ENCODE measurements at regions not wholly inside any gene's neighbourhood (a gene's known extent, or its start where the extent isn't known, plus 50 kb on each side); places are given as distances from the start of the nearest gene placed in this dataset.

DNA sequence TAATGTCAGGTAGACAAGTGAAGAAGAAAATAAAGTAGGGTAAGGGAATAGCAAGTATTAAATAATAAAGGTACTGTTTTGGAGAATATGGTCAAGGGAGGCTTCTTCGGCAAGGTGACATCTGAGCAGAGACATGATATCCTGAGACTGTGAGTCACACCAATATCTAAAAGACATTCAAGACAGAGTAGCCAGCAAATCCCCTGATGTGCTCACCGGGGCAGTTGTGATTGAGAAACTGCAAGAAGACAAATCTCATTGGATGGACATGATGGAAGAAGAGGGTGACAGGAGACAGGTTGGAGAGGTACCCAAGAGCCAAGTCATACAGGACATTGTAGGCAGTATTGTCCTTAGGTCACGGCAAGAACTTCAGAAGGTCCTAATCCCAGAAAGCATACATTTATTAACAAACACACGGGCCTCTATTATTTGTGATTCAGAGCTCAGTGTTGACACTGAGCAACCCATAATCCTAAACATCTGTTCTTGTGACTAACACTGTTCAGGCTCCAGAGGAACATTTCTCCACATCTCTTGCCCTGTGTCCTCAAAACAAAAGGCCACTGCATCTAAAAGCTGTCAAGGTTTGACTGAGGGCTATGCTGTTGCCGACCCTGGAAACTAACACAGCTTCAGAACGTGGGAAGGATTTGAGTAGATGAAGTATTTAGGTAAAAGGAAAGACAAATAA, 258.7 kb upstream of the CLINT1 start:
- no peak for DNase-seq (ENCODE audit: low read depth)

- DNase-seq (ENCODE audit: low read depth), result no peak
Measured at GRCh38 chr5:158116965-158117364, 258.0 kb upstream of the CLINT1 start.

DNA sequence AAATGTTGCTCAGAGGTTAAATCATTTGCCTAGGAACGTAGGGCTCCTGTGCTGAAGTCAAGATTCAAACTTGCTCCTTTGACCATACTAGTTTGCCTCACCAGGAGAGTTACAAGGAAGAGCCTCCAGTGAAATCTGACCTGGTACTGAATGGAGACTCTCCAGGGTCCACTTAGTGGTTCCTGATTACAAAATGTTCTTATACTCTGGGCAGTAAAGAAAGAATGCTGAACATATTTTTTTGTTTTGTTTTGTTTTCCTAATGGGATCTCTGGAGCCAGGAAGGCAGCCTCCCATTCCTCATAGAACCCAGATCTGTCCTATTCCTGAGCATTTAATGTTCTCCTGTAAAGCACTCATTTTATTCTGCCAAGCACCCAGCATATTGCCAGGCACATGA, 256.5 kb upstream of the CLINT1 start:
- no peak for DNase-seq (ENCODE audit: low read depth)

- DNase-seq (ENCODE audit: low read depth), result no peak
Measured at GRCh38 chr5:158108177-158108576, 249.2 kb upstream of the CLINT1 start.

GRCh38 chr5:158100373-158100888, 241.5 kb upstream of the CLINT1 start:
- no peak for DNase-seq (ENCODE audit: low read depth)

DNA sequence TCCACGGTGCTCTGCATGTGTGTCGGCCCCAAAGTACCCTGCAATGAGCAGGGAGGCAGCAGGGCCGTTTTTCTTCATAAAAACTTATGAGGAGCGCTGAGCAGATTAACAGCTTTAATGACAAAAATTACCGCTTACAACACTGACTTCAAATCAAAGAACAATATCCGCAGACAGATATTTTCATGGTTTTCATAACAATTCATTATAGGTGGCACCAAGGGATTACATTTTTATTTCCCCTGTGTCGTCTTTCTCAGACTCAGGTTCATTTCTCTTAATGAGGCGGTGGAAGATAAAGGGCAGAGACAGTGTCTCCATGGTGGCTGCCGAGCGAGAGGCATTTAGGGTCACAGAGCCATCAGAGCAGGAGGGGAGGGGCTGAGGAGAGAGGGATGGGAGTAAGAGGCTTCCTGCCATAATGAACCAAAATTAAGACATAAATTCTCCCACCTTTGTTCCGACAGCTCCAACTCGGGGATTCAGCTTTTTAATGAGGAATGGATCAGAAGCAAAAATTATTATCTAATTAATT, 240.7 kb upstream of the CLINT1 start:
- no peak for DNase-seq (ENCODE audit: low read depth)

DNA sequence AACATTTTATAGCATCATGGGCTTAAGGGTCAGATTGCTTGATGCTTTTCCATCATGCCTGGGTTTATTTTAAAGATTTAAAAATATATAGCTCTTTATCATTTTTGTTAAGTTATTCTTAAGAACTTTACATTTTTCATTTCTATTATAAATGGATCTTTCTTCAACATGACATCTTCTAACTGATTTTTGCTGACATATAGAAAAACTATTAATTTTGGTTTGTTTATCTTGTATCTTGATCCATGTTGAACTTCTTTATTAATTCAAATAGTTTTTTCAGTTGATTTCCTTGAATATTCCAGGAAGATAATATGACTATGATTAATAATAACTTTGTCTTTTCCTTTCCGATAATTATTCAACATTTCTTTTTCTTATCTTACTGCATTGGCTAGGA, 237.9 kb upstream of the CLINT1 start:
- DNase-seq (ENCODE audit: low read depth), result no peak

DNA sequence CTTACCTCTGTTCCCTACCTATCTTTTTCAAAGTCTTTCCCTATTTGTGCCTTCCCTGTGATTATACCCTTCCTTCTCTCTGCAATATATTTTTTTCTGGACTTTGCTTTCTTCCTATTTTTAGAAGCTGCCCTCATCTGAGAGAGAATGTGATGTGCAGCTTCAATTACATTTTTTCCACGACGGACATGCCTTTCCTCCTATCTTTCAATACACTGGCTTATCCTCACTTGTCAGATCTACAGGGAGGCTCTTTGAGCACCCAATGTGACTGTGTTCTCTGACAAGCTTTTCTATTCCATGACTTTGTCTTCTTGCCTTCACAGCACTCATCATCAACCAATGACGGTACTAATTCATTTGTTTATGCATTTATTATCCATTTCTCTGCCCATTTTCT, 227.9 kb upstream of the CLINT1 start:
- no peak for DNase-seq (ENCODE audit: low read depth)

GRCh38 chr5:158084292-158084691, 225.3 kb upstream of the CLINT1 start:
- DNase-seq (ENCODE audit: low read depth), result no peak

GRCh38 chr5:158082696-158083287, 223.8 kb upstream of the CLINT1 start:
- no peak for DNase-seq (ENCODE audit: low read depth)

DNA sequence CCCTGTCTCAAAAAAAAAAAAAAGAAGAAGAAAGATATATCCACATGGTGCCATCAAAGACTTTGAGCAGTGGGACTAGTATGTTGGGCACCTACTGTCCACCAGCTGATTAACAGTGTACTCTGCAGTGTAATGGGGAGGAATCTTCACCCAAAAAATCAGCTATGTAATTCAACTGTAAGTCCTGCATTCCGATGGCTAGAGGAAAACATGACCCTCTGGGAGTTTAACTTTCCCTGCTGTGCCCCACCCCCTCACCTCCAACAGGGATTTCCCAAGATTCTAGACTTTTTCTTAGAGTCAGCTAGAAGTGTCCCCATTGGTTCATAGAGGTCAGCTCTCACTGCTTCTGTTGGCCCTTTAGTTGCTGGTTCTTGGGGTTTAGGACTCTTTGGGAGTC, 221.2 kb upstream of the CLINT1 start:
- no peak for DNase-seq (ENCODE audit: low read depth)

- no peak for DNase-seq (ENCODE audit: low read depth)
Measured at GRCh38 chr5:158079097-158079496, 220.2 kb upstream of the CLINT1 start.

DNA sequence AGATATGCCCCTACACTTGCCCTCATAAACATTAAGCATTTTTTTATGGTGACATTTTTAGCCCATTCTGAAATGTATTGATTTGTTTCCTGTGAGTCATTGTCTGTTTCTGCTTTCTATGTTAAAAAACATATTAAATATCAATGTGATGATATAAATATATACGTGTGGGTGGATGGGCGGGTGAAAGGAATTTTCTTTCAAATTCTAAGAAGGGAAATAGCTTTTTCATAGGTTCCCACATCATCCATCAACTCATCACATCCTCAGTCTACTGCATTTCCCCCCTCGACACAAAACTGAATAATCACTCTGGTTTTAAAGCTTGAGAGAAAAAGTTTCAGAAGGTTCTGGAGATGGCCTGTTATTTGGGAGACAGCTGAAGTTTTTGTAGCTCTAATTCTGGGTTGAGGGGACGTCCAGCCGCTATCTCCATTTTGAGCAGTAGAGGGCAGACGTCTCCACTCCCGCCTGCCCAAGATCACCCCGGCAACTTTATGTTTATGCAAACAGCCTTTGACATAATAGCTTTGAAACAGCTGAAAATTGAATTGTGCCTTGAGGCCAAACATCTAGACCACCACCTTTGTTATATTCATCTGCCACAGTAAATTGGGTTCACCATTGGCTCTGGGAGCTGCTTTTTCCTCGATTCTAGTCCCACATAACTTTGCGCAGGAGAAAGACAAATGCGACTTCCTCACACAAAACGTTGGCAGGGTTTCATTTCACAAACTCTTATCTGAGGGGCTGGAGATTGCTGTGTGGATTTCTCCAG, 216.2 kb upstream of the CLINT1 start:
- DNase-seq (ENCODE audit: low read depth), result no peak

GRCh38 chr5:158074597-158074991, 215.6 kb upstream of the CLINT1 start:
- no peak for DNase-seq (ENCODE audit: low read depth)

- no peak for DNase-seq (ENCODE audit: low read depth)
Measured at GRCh38 chr5:158070859-158071258, 211.9 kb upstream of the CLINT1 start.

GRCh38 chr5:158069838-158070237, 210.9 kb upstream of the CLINT1 start:
- DNase-seq (ENCODE audit: low read depth), result no peak

- no peak for DNase-seq (ENCODE audit: low read depth)
Measured at GRCh38 chr5:158068964-158069363, 210.0 kb upstream of the CLINT1 start.

- DNase-seq (ENCODE audit: low read depth), result no peak
Measured at GRCh38 chr5:158066076-158066475, 207.1 kb upstream of the CLINT1 start.

DNA sequence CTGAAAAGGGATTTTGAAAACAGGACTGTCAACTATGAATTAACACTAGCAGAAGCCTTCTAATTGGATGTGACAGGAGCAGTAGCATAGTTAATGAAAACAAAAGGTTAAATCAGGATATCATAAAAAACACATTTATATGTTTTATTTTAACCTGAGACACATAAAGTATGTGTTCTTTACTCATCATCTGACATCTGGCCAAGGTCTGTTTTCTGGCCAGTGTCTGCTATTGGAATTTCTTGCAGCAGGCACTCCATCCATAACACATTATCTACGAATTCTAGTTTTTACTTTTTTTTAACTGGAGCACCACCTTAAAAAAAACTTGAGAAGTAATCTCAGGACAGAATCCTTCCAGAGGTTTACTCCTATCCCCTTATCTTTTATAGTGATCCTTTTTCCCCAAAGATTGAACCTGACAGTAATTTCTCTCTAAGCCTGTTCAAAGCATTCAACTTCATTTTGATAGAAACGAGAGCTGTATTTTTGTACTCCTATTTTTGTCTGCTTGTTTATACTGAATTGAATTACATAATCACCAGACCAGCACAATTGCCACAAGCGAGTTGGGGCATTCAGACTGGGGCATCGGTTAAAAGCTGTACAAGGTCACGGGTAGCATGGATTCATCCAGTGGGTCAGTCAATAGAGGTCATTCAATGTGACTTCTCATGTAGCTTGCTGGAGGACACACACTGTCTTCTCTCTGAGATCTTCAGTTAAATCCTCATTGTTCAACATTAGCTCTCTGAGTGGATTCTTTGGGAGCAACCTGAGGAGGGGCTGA, 205.6 kb upstream of the CLINT1 start:
- DNase-seq (ENCODE audit: low read depth), result no peak

DNA sequence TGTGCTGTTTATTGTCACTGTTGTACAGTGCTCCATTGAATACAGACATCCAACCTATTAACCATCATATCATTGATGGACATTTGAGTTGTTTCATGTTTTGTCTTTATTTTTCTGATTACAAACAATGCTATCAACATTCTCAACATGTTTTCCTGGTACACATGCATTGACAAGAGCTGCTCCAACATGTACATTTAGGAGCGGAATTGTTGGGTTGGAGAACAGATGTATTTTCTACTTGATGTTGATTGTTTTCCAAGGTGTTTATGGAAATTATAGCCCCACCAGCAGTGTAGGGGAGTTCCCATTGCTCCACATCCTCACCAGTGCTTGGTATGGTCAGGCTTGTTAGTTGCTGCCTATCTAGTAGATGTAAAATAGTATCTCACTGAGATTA, 204.1 kb upstream of the CLINT1 start:
- no peak for DNase-seq (ENCODE audit: low read depth)

- no peak for DNase-seq (ENCODE audit: low read depth)
Measured at GRCh38 chr5:158061451-158061850, 202.5 kb upstream of the CLINT1 start.

DNA sequence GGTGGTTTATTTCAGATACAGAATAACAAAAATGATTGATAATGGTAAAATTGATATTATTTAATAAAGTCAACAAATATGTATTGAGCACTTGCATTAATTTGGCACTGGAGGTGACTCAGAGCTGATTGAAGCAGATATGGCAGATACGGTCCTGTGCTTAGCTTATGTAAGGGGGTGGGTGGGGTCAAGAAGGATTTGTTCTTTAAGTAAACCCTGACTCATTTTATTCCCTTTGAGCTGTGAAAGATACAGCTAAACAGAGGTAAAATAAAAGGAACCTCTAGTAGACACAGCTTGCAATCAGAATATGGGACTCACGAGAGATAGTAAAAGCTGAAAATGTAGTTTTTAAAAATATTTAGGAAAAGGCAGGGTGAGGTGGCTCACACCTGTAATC, 201.3 kb upstream of the CLINT1 start:
- DNase-seq (ENCODE audit: low read depth), result no peak

Measured in CMK (cell line).